Cardiac fibroblast (primary cell): ENCODE measurements at regions not wholly inside any gene's neighbourhood (a gene's known extent, or its start where the extent isn't known, plus 50 kb on each side); places are given as distances from the start of the nearest gene placed in this dataset.

Source experiments
- DNase-seq, 2 donors: peaks; one replicate each; pipeline versions ENCODE4 v3.0.0 to v3.0.0-alpha.2; 2010; ENCODE audit warnings: low read depth in 2 of 2
- H3K4me3 ChIP-seq, 2 donors: replicated peaks in 1 of 2; 1 replicate in 1 of 2; 2 replicates in 1 of 2; pipeline ENCODE4 v1.5.1; 2011; ENCODE audit warnings: low read depth in 2 of 2, low read length in 2 of 2, mild to moderate bottlenecking in 2 of 2, moderate library complexity in 1 of 2
- CTCF ChIP-seq: IDR thresholded peaks from one replicate; pipeline ENCODE4 v1.5.1; 2011; ENCODE audit warnings: low read depth, mild to moderate bottlenecking, low read length, inconsistent platforms

GRCh38 chr1:4353090-4353856 lies 301.1 kb upstream of the AJAP1 start:
- no peak for DNase-seq
- TF ChIP-seq CTCF: no peak
- H3K4me3 ChIP-seq: no peak overlapping the region

- no peak overlapping the region for H3K4me3 ChIP-seq
- no peak for DNase-seq
- no peak for TF ChIP-seq CTCF
Measured at GRCh38 chr1:4355839-4356238, 298.6 kb upstream of the AJAP1 start.

GRCh38 chr1:4362314-4363044 lies 291.9 kb upstream of the AJAP1 start:
- no peak overlapping the region for H3K4me3 ChIP-seq
- DNase-seq: no peak
- no peak for TF ChIP-seq CTCF

GRCh38 chr1:4366091-4366490 lies 288.3 kb upstream of the AJAP1 start:
- DNase-seq: no peak
- no peak for TF ChIP-seq CTCF
- no peak overlapping the region for H3K4me3 ChIP-seq

GRCh38 chr1:4367230-4367777 lies 287.1 kb upstream of the AJAP1 start:
- no peak for DNase-seq
- no peak for TF ChIP-seq CTCF
- no peak overlapping the region for H3K4me3 ChIP-seq

- no peak for DNase-seq
- H3K4me3 ChIP-seq: no peak overlapping the region
- no peak for TF ChIP-seq CTCF
Measured at GRCh38 chr1:4369335-4369734, 285.1 kb upstream of the AJAP1 start.
